Mesendoderm (in vitro differentiated cells): ENCODE measurements at regions not wholly inside any gene's neighbourhood (a gene's known extent, or its start where the extent isn't known, plus 50 kb on each side); places are given as distances from the start of the nearest gene placed in this dataset.

Source experiments
- DNase-seq: peaks from one replicate; pipeline ENCODE4 v3.0.0; 2013
- H2AK5ac ChIP-seq: 2 replicates; pipeline ENCODE4 v1.6.1; 2013; ENCODE audit warnings: low read length, inconsistent platforms
- H2BK120ac ChIP-seq: 2 replicates; pipeline ENCODE4 v1.6.1; 2013; ENCODE audit warnings: low read depth, mild to moderate bottlenecking, low read length, moderate library complexity, mixed read lengths
- H2BK15ac ChIP-seq: replicated peaks from 2 replicates; pipeline ENCODE4 v1.6.1; 2013; ENCODE audit warnings: low read depth, mild to moderate bottlenecking, moderate library complexity
- H2BK5ac ChIP-seq: 2 replicates; pipeline ENCODE4 v1.6.1; 2013; ENCODE audit warnings: low read length, inconsistent platforms
- H3K18ac ChIP-seq: 2 replicates; pipeline ENCODE4 v1.6.1; 2013; ENCODE audit warnings: mild to moderate bottlenecking, low read length, mixed read lengths
- H3K23ac ChIP-seq: one replicate; pipeline ENCODE4 v1.6.1; 2013; ENCODE audit warnings: low read length
- H3K27ac ChIP-seq: 2 replicates; pipeline ENCODE4 v1.5.1; 2013; ENCODE audit warnings: low read depth, mild to moderate bottlenecking, inconsistent platforms, low read length, moderate library complexity
- H3K27me3 ChIP-seq: 2 replicates; pipeline ENCODE4 v1.6.1; 2013; ENCODE audit warnings: low read length, control low read depth, mild to moderate bottlenecking, inconsistent platforms; ENCODE audit not compliant: insufficient read depth, poor library complexity
- H3K36me3 ChIP-seq: 2 replicates; pipeline ENCODE4 v1.6.1; 2013; ENCODE audit warnings: low read length, inconsistent platforms; ENCODE audit not compliant: control insufficient read depth, insufficient read depth
- H3K4ac ChIP-seq: one replicate; pipeline ENCODE4 v1.6.1; 2013; ENCODE audit warnings: low read depth, mild to moderate bottlenecking, low read length, moderate library complexity
- H3K4me1 ChIP-seq: 2 replicates; pipeline ENCODE4 v1.6.1; 2013; ENCODE audit warnings: low read depth, low read length, inconsistent platforms; ENCODE audit not compliant: control insufficient read depth
- H3K4me2 ChIP-seq: 2 replicates; pipeline ENCODE4 v1.6.1; 2013; ENCODE audit warnings: low read length
- H3K4me3 ChIP-seq: 2 replicates; pipeline ENCODE4 v1.5.1; 2013; ENCODE audit warnings: mild to moderate bottlenecking, low read length
- H3K56ac ChIP-seq: one replicate; pipeline ENCODE4 v1.6.1; 2013; ENCODE audit warnings: low read length
- H3K79me1 ChIP-seq: 2 replicates; pipeline ENCODE4 v1.6.1; 2013; ENCODE audit warnings: low read length, inconsistent platforms
- H3K79me2 ChIP-seq: 2 replicates; pipeline ENCODE4 v1.6.1; 2013; ENCODE audit warnings: mild to moderate bottlenecking, low read length; ENCODE audit not compliant: control insufficient read depth, insufficient read depth
- H3K9ac ChIP-seq: 2 replicates; pipeline ENCODE4 v1.6.1; 2013; ENCODE audit warnings: low read length, inconsistent platforms
- H4K5ac ChIP-seq: one replicate; pipeline ENCODE4 v1.6.1; 2013; ENCODE audit warnings: low read length
- H4K8ac ChIP-seq: one replicate; pipeline ENCODE4 v1.6.1; 2013; ENCODE audit warnings: low read depth, mild to moderate bottlenecking, control low read depth, low read length, moderate library complexity
- WGBS: extraction: QIAGEN DNeasy Blood & Tissue Kit; methylation state at CpG from one replicate; pipeline ENCODE4 v1.1.7; 2013; ENCODE audit warnings: low lambda C conversion rate, missing lambda C conversion rate; ENCODE audit not compliant: insufficient coverage; ENCODE audit errors: extremely low coverage; 5-methylcytosine and 5-hydroxymethylcytosine counted together

- Histone ChIP-seq H4K8ac (no peak overlapping the region), H3K4me2 (no peak overlapping the region), H3K27ac (no peak overlapping the region), H2BK5ac (no peak overlapping the region), H3K18ac (no peak overlapping the region), H3K23ac (no peak overlapping the region), H3K4me3 (no peak overlapping the region), H2BK15ac (no peak overlapping the region), H3K9ac (no peak overlapping the region), H3K4ac (no peak overlapping the region), H3K79me2 (no peaks in the 10 kb centered on the region), H3K4me1 (no peaks in the 10 kb centered on the region), H2AK5ac (no peak overlapping the region), H3K36me3 (no peaks in the 10 kb centered on the region), H2BK120ac (no peak overlapping the region), H3K79me1 (no peaks in the 10 kb centered on the region), H3K56ac (no peak overlapping the region), H3K27me3 (no peaks in the 10 kb centered on the region), H4K5ac (no peak overlapping the region)
- no CpG with 5 or more reads among the region's 1 CpG for WGBS
- DNase-seq: no peak
Measured at GRCh38 chr5:152097128-152097527, 172.5 kb upstream of the GLRA1 start.

DNA sequence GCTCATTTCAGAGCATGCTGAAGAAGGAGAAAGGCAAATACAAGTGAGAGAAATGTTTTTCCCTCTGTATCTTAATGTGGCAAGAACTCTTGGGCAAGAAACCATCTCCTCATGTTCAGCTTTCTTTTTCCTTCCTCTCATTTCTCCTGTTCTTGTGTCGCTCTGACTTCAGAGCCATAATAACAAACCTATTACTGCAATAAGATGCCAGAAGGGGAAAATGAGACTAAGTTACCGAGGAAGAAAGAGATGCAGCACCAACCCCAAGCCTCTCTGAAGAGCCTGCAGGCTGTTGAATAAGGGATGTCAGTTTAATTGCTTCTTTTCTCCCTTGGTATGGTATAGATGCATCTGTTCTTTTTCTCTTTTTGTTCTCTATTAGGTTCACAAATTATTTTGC is 170.1 kb upstream of the GLRA1 start:
- no peak overlapping the region for H3K4me2 ChIP-seq
- no peak overlapping the region for H3K56ac ChIP-seq
- H3K4me1 ChIP-seq: no peaks in the 10 kb centered on the region
- H4K5ac ChIP-seq: no peak overlapping the region
- H2BK120ac ChIP-seq: no peak overlapping the region
- no peaks in the 10 kb centered on the region for H3K36me3 ChIP-seq
- H3K27ac ChIP-seq: no peak overlapping the region
- no peak overlapping the region for H3K18ac ChIP-seq
- no peaks in the 10 kb centered on the region for H3K79me1 ChIP-seq
- H2BK15ac ChIP-seq: no peak overlapping the region
- no peaks in the 10 kb centered on the region for H3K27me3 ChIP-seq
- no peak overlapping the region for H2AK5ac ChIP-seq
- H2BK5ac ChIP-seq: no peak overlapping the region
- no peak overlapping the region for H3K23ac ChIP-seq
- no peak overlapping the region for H3K4ac ChIP-seq
- no peak for DNase-seq
- H3K4me3 ChIP-seq: no peak overlapping the region
- no peak overlapping the region for H4K8ac ChIP-seq
- no peaks in the 10 kb centered on the region for H3K79me2 ChIP-seq
- H3K9ac ChIP-seq: no peak overlapping the region
- no CpG with 5 or more reads among the region's 2 CpGs for WGBS

DNA sequence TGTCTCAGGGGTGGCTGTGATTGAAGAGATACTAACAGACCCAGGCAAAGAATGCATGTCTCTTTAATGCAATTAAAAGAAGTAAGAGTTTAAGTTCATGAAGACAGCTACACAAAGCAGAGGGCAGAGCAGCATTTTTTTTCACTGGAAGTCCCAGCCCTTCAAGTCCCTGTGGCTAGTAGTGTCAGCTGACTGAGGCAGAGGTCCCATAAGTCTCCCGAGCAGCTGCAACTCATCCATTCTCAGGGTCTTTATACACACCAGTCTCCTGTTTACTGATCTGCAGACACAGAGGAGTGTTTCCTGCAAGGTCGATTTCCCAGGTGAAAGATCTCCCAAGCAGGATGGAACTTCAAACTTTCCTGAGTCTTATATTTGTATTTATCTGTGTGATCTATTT is 169.4 kb upstream of the GLRA1 start:
- DNase-seq: no peak
- H3K18ac ChIP-seq: no peak overlapping the region
- no peak overlapping the region for H2AK5ac ChIP-seq
- no peak overlapping the region for H3K4me3 ChIP-seq
- no peak overlapping the region for H2BK120ac ChIP-seq
- H3K4me2 ChIP-seq: no peak overlapping the region
- H3K27me3 ChIP-seq: no peaks in the 10 kb centered on the region
- no peaks in the 10 kb centered on the region for H3K4me1 ChIP-seq
- H3K79me2 ChIP-seq: no peaks in the 10 kb centered on the region
- no peak overlapping the region for H2BK15ac ChIP-seq
- H3K23ac ChIP-seq: no peak overlapping the region
- no CpG with 5 or more reads among the region's 2 CpGs for WGBS
- H3K79me1 ChIP-seq: no peaks in the 10 kb centered on the region
- H3K4ac ChIP-seq: no peak overlapping the region
- H3K9ac ChIP-seq: no peak overlapping the region
- no peak overlapping the region for H3K56ac ChIP-seq
- H3K36me3 ChIP-seq: no peaks in the 10 kb centered on the region
- no peak overlapping the region for H4K8ac ChIP-seq
- H2BK5ac ChIP-seq: no peak overlapping the region
- no peak overlapping the region for H3K27ac ChIP-seq
- H4K5ac ChIP-seq: no peak overlapping the region

GRCh38 chr5:152092580-152092979 is 167.9 kb upstream of the GLRA1 start:
- Histone ChIP-seq H3K4me2 (no peak overlapping the region), H3K27ac (no peak overlapping the region), H3K23ac (no peak overlapping the region), H3K4me3 (no peak overlapping the region), H3K79me1 (no peaks in the 10 kb centered on the region), H2BK15ac (no peak overlapping the region), H3K36me3 (no peaks in the 10 kb centered on the region), H3K4me1 (no peaks in the 10 kb centered on the region), H3K79me2 (no peaks in the 10 kb centered on the region), H2AK5ac (no peak overlapping the region), H2BK120ac (no peak overlapping the region), H3K9ac (no peak overlapping the region), H3K27me3 (no peaks in the 10 kb centered on the region), H4K5ac (no peak overlapping the region), H2BK5ac (no peak overlapping the region), H3K4ac (no peak overlapping the region), H3K56ac (no peak overlapping the region), H3K18ac (no peak overlapping the region), H4K8ac (no peak overlapping the region)
- peak; percentile 20 for DNase-seq
- WGBS: no CpG with 5 or more reads among the region's 1 CpG

- H3K27me3 ChIP-seq: no peaks in the 10 kb centered on the region
Measured at GRCh38 chr5:152089644-152090043, 165.0 kb upstream of the GLRA1 start.

DNA sequence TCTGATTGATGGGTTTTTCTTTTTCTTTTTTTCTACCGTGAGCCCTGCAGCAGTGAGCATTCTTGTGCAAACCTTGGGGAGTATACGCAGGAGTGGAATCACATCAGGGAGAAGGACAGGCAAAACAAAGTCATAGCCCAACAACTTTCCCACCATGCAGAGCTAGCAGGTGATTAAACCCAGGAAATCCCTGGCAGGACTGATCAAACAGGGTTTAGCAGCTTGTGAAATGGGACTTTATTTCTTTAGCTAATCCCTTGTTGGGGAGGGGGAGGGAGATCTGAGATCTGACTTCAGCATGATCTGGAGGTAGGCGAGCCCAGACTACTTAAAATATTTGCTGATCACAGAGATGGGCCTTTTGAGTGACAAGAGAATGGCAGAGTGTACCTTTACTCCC is 162.0 kb upstream of the GLRA1 start:
- Histone ChIP-seq H3K27ac (no peak overlapping the region), H3K36me3 (no peaks in the 10 kb centered on the region), H4K8ac (no peak overlapping the region), H3K4ac (no peak overlapping the region), H3K23ac (no peak overlapping the region), H3K56ac (no peak overlapping the region), H2AK5ac (no peak overlapping the region), H3K27me3 (no peaks in the 10 kb centered on the region), H3K4me2 (no peak overlapping the region), H3K18ac (no peak overlapping the region), H3K79me2 (no peaks in the 10 kb centered on the region), H3K4me3 (no peak overlapping the region), H4K5ac (no peak overlapping the region), H3K4me1 (no peaks in the 10 kb centered on the region), H2BK120ac (no peak overlapping the region), H2BK15ac (no peak overlapping the region), H3K9ac (no peak overlapping the region), H3K79me1 (no peaks in the 10 kb centered on the region), H2BK5ac (no peak overlapping the region)
- no peak for DNase-seq
- no CpG with 5 or more reads among the region's 3 CpGs for WGBS

More at GRCh38 chr5:152089644-152090043, 165.0 kb upstream of the GLRA1 start:
- H3K4ac ChIP-seq: no peak overlapping the region
- WGBS: no CpG with 5 or more reads among the region's 2 CpGs
- no peak overlapping the region for H2BK120ac ChIP-seq
- DNase-seq: no peak
- no peak overlapping the region for H2BK5ac ChIP-seq
- no peak overlapping the region for H3K23ac ChIP-seq
- no peak overlapping the region for H4K8ac ChIP-seq
- no peaks in the 10 kb centered on the region for H3K36me3 ChIP-seq
- no peak overlapping the region for H3K56ac ChIP-seq
- H3K79me1 ChIP-seq: no peaks in the 10 kb centered on the region
- no peak overlapping the region for H2AK5ac ChIP-seq
- H3K4me2 ChIP-seq: no peak overlapping the region
- H3K79me2 ChIP-seq: no peaks in the 10 kb centered on the region
- H3K18ac ChIP-seq: no peak overlapping the region
- no peak overlapping the region for H3K27ac ChIP-seq
- H3K4me1 ChIP-seq: no peaks in the 10 kb centered on the region
- no peak overlapping the region for H3K4me3 ChIP-seq
- H2BK15ac ChIP-seq: no peak overlapping the region
- H4K5ac ChIP-seq: no peak overlapping the region
- no peak overlapping the region for H3K9ac ChIP-seq
